Trophoblast cell (in vitro differentiated cells and primary cell): ENCODE measurements at regions not wholly inside any gene's neighbourhood (a gene's known extent, or its start where the extent isn't known, plus 50 kb on each side); places are given as distances from the start of the nearest gene placed in this dataset.
"Not testable (repeated sequence)": the region's sequence is repeated elsewhere in the genome, so short reads cannot be mapped to it uniquely, and the experiment has no call there.

Experiments used
- DNase-seq, 2 donors: peaks; one replicate each; pipeline ENCODE4 v3.0.0-alpha.2; 2016
- H2AFZ ChIP-seq: 2 replicates; pipeline ENCODE4 v1.6.1; 2013; ENCODE audit warnings: low read length, moderate library complexity, mild to moderate bottlenecking; ENCODE audit not compliant: insufficient read depth, poor library complexity
- H2AK5ac ChIP-seq: 2 replicates; pipeline ENCODE4 v1.6.1; 2013; ENCODE audit warnings: mild to moderate bottlenecking, low read length
- H2BK120ac ChIP-seq: 2 replicates; pipeline ENCODE4 v1.6.1; 2013; ENCODE audit warnings: low read length, mild to moderate bottlenecking, moderate library complexity; ENCODE audit not compliant: insufficient read depth, poor library complexity
- H2BK12ac ChIP-seq: 2 replicates; pipeline ENCODE4 v1.6.1; 2013; ENCODE audit warnings: mild to moderate bottlenecking, low read length, moderate library complexity
- H2BK5ac ChIP-seq: 2 replicates; pipeline ENCODE4 v1.6.1; 2013; ENCODE audit warnings: low read length, low read depth, moderate library complexity, mild to moderate bottlenecking; ENCODE audit not compliant: poor library complexity
- H3K14ac ChIP-seq: 2 replicates; pipeline ENCODE4 v1.6.1; 2013; ENCODE audit warnings: mild to moderate bottlenecking, low read length
- H3K18ac ChIP-seq: 2 replicates; pipeline ENCODE4 v1.6.1; 2013; ENCODE audit warnings: mild to moderate bottlenecking, low read length
- H3K23ac ChIP-seq: 2 replicates; pipeline ENCODE4 v1.6.1; 2013; ENCODE audit warnings: low read length
- H3K27ac ChIP-seq: 2 replicates; pipeline ENCODE4 v1.5.1; 2013; ENCODE audit warnings: low read depth, mild to moderate bottlenecking, inconsistent platforms, low read length, moderate library complexity
- H3K27me3 ChIP-seq: 2 replicates; pipeline ENCODE4 v1.6.1; 2013; ENCODE audit warnings: inconsistent platforms, mild to moderate bottlenecking, low read length, moderate library complexity; ENCODE audit not compliant: insufficient read depth
- H3K36me3 ChIP-seq, 2 experiments: 1 replicate in 1 of 2; 2 replicates in 1 of 2; pipeline ENCODE4 v1.6.1; 2013; ENCODE audit warnings: low read length in 2 of 2, mild to moderate bottlenecking in 2 of 2, moderate library complexity in 1 of 2; ENCODE audit not compliant: insufficient read depth in 2 of 2, control insufficient read depth in 1 of 2
- H3K4ac ChIP-seq: 2 replicates; pipeline ENCODE4 v1.6.1; 2013; ENCODE audit warnings: low read depth, mild to moderate bottlenecking, low read length, moderate library complexity
- H3K4me1 ChIP-seq, 2 experiments: 1 replicate in 1 of 2; 2 replicates in 1 of 2; pipeline ENCODE4 v1.6.1; 2013; ENCODE audit warnings: low read length in 2 of 2, mild to moderate bottlenecking in 2 of 2, moderate library complexity in 1 of 2; ENCODE audit not compliant: insufficient read depth in 2 of 2, control insufficient read depth in 1 of 2
- H3K4me2 ChIP-seq: 2 replicates; pipeline ENCODE4 v1.6.1; 2013; ENCODE audit warnings: inconsistent platforms, mild to moderate bottlenecking, low read length, moderate library complexity
- H3K4me3 ChIP-seq: 2 replicates; pipeline ENCODE4 v1.5.1; 2013; ENCODE audit warnings: mild to moderate bottlenecking, low read depth, low read length, inconsistent platforms
- H3K79me1 ChIP-seq: one replicate; pipeline ENCODE4 v1.6.1; 2013; ENCODE audit warnings: low read length
- H3K79me2 ChIP-seq: 2 replicates; pipeline ENCODE4 v1.6.1; 2013; ENCODE audit warnings: low read length, mild to moderate bottlenecking; ENCODE audit not compliant: control insufficient read depth, insufficient read depth, poor library complexity
- H3K9ac ChIP-seq: 2 replicates; pipeline ENCODE4 v1.6.1; 2013; ENCODE audit warnings: mild to moderate bottlenecking, low read length
- H3K9me3 ChIP-seq: 2 replicates; pipeline ENCODE4 v1.6.1; 2013; ENCODE audit warnings: low read depth, mild to moderate bottlenecking, control low read depth, inconsistent platforms, low read length; ENCODE audit not compliant: insufficient read depth
- H4K12ac ChIP-seq: 2 replicates; pipeline ENCODE4 v1.6.1; 2013; ENCODE audit warnings: low read depth, mild to moderate bottlenecking, low read length, moderate library complexity
- H4K8ac ChIP-seq: 2 replicates; pipeline ENCODE4 v1.6.1; 2013; ENCODE audit warnings: low read depth, mild to moderate bottlenecking, low read length, moderate library complexity
- H4K91ac ChIP-seq: one replicate; pipeline ENCODE4 v1.6.1; 2013; ENCODE audit warnings: low read depth, mild to moderate bottlenecking, low read length, moderate library complexity
- WGBS: extraction: QIAGEN DNeasy Blood & Tissue Kit; methylation state at CpG from one replicate; pipeline ENCODE4 v1.1.7; 2013; ENCODE audit warnings: missing lambda C conversion rate; ENCODE audit not compliant: insufficient read length, insufficient coverage; ENCODE audit errors: extremely low coverage; 5-methylcytosine and 5-hydroxymethylcytosine counted together

GRCh38 chr16:33634057-33634456 lies 174.6 kb downstream of the TP53TG3F start:
- not testable (repeated sequence) for H4K12ac ChIP-seq, H3K14ac ChIP-seq, H3K23ac ChIP-seq, H3K4me1 ChIP-seq, H3K27ac ChIP-seq, H3K27me3 ChIP-seq, H3K4me2 ChIP-seq, H2AFZ ChIP-seq, DNase-seq, H3K36me3 ChIP-seq, H3K4me3 ChIP-seq, H3K18ac ChIP-seq, H3K4ac ChIP-seq, H3K79me1 ChIP-seq, H2AK5ac ChIP-seq, H3K79me2 ChIP-seq, H2BK12ac ChIP-seq, H2BK120ac ChIP-seq, H3K9me3 ChIP-seq, H2BK5ac ChIP-seq, H4K91ac ChIP-seq, H3K9ac ChIP-seq, H4K8ac ChIP-seq
- WGBS, result no CpG with 5 or more reads among the region's 3 CpGs

GRCh38 chr16:33636760-33637159 lies 177.3 kb downstream of the TP53TG3F start:
- not testable (repeated sequence) for H2BK5ac ChIP-seq, H3K27me3 ChIP-seq

GRCh38 chr16:33643270-33643669 lies 183.9 kb downstream of the TP53TG3F start:
- H3K4me2 ChIP-seq, H3K14ac ChIP-seq, H2AK5ac ChIP-seq, H3K9me3 ChIP-seq, H2BK12ac ChIP-seq, H3K18ac ChIP-seq, H4K8ac ChIP-seq, H2BK5ac ChIP-seq, H2AFZ ChIP-seq, H3K27ac ChIP-seq, H3K4ac ChIP-seq, H2BK120ac ChIP-seq, DNase-seq, H3K4me1 ChIP-seq, H4K91ac ChIP-seq, H3K36me3 ChIP-seq, H3K79me1 ChIP-seq, H4K12ac ChIP-seq, H3K4me3 ChIP-seq, H3K27me3 ChIP-seq, H3K79me2 ChIP-seq, H3K9ac ChIP-seq, H3K23ac ChIP-seq: not testable (repeated sequence)
- WGBS, result no CpG with 5 or more reads among the region's 2 CpGs

More at GRCh38 chr16:33636760-33637159, 177.3 kb downstream of the TP53TG3F start:
- not testable (repeated sequence) for H3K27ac ChIP-seq, H2BK12ac ChIP-seq, H3K36me3 ChIP-seq, H3K23ac ChIP-seq, H3K4me3 ChIP-seq, H3K4me1 ChIP-seq, H3K79me2 ChIP-seq, H3K79me1 ChIP-seq, H4K8ac ChIP-seq, H3K9me3 ChIP-seq, H2AK5ac ChIP-seq, H2BK120ac ChIP-seq, H3K9ac ChIP-seq, H3K18ac ChIP-seq, H3K14ac ChIP-seq, H3K4me2 ChIP-seq, H4K12ac ChIP-seq, H4K91ac ChIP-seq, H3K4ac ChIP-seq, DNase-seq, H2AFZ ChIP-seq

- not testable (repeated sequence) for H4K8ac ChIP-seq, H3K79me2 ChIP-seq, H3K4me3 ChIP-seq, H3K4me2 ChIP-seq, H3K9ac ChIP-seq, H2BK12ac ChIP-seq, H2BK5ac ChIP-seq, H3K9me3 ChIP-seq, H3K23ac ChIP-seq, H3K4ac ChIP-seq, H3K27me3 ChIP-seq, H3K79me1 ChIP-seq, H3K18ac ChIP-seq, H2AK5ac ChIP-seq, H3K14ac ChIP-seq, H3K36me3 ChIP-seq, H4K12ac ChIP-seq, H4K91ac ChIP-seq, H2BK120ac ChIP-seq, H3K27ac ChIP-seq, DNase-seq, H3K4me1 ChIP-seq, H2AFZ ChIP-seq
- no CpG with 5 or more reads among the region's 5 CpGs for WGBS
Observed at GRCh38 chr16:33643698-33644381, 184.4 kb downstream of the TP53TG3F start.
